ENCODE measurements at regions not wholly inside any gene's neighbourhood (a gene's known extent, or its start where the extent isn't known, plus 50 kb on each side); places are given as distances from the start of the nearest gene placed in this dataset.

- ChIA-PET POLR2A (no interaction called here), CTCF (no interaction called here)
- Histone ChIP-seq H3K27ac (ENCODE audit: low read depth, low read length) (no peak overlapping the region), H3K4me3 (ENCODE audit: low read depth, low read length) (no peak overlapping the region), H3K27me3 (ENCODE audit: control insufficient read depth, insufficient read depth, low read length) (no peaks in the 10 kb centered on the region), H3K9me3 (ENCODE audit: control insufficient read depth, insufficient read depth, low read length) (no peaks in the 10 kb centered on the region; the same call in 1 of the 2 replicates)
- DNase-seq (ENCODE audit: low read depth, low spot score): no peak
- no peak for TF ChIP-seq CTCF (IDR thresholded peaks at IDR 0.05; ENCODE audit: low read depth, low read length)
These were observed 139.2 kb upstream of the SALL4 start for GRCh38 chr20:51941503-51941902.

GRCh38 chr20:51939259-51939585 is 136.9 kb upstream of the SALL4 start:
- Histone ChIP-seq H3K27ac (ENCODE audit: low read depth, low read length) (no peak overlapping the region), H3K27me3 (ENCODE audit: control insufficient read depth, insufficient read depth, low read length) (no peaks in the 10 kb centered on the region), H3K9me3 (ENCODE audit: control insufficient read depth, insufficient read depth, low read length) (no peaks in the 10 kb centered on the region; the same call in 1 of the 2 replicates), H3K4me3 (ENCODE audit: low read depth, low read length) (no peak overlapping the region)
- DNase-seq (ENCODE audit: low read depth, low spot score): no peak
- CTCF ChIA-PET: no interaction called here
- no peak for TF ChIP-seq CTCF (IDR thresholded peaks at IDR 0.05; ENCODE audit: low read depth, low read length)
- POLR2A ChIA-PET: interaction anchor here (0.6 kb wide), 1 partner anchor 19 kb away, joined by 3 read pairs; no protein-coding TSS in a partner anchor

- no peaks in the 10 kb centered on the region for H3K27me3 ChIP-seq (ENCODE audit: control insufficient read depth, insufficient read depth, low read length)
- no peak for TF ChIP-seq CTCF (IDR thresholded peaks at IDR 0.05; ENCODE audit: low read depth, low read length)
- CTCF ChIA-PET: no interaction called here
- POLR2A ChIA-PET: interaction anchor here (0.6 kb wide), 1 partner anchor 19 kb away, joined by 3 read pairs; no protein-coding TSS in a partner anchor
- H3K27ac ChIP-seq (ENCODE audit: low read depth, low read length): no peak overlapping the region
- no peak overlapping the region for H3K4me3 ChIP-seq (ENCODE audit: low read depth, low read length)
- no peak for DNase-seq (ENCODE audit: low read depth, low spot score)
- no peaks in the 10 kb centered on the region; the same call in 1 of the 2 replicates for H3K9me3 ChIP-seq (ENCODE audit: control insufficient read depth, insufficient read depth, low read length)
These were observed 136.4 kb upstream of the SALL4 start for GRCh38 chr20:51938559-51939258.

GRCh38 chr20:51937779-51938178 is 135.5 kb upstream of the SALL4 start:
- Histone ChIP-seq H3K9me3 (ENCODE audit: control insufficient read depth, insufficient read depth, low read length) (no peaks in the 10 kb centered on the region; the same call in 1 of the 2 replicates), H3K27me3 (ENCODE audit: control insufficient read depth, insufficient read depth, low read length) (no peaks in the 10 kb centered on the region), H3K4me3 (ENCODE audit: low read depth, low read length) (no peak overlapping the region), H3K27ac (ENCODE audit: low read depth, low read length) (no peak overlapping the region)
- TF ChIP-seq CTCF (IDR thresholded peaks at IDR 0.05; ENCODE audit: low read depth, low read length): no peak
- ChIA-PET POLR2A (no interaction called here), CTCF (interaction anchor here (0.6 kb wide), 1 partner anchor 318 kb away, joined by 4 read pairs; no protein-coding TSS in a partner anchor)
- DNase-seq (ENCODE audit: low read depth, low spot score): no peak

- H3K27ac ChIP-seq (ENCODE audit: low read depth, low read length): no peak overlapping the region
- no peak overlapping the region for H3K4me3 ChIP-seq (ENCODE audit: low read depth, low read length)
- ChIA-PET POLR2A (no interaction called here), CTCF (no interaction called here)
- H3K27me3 ChIP-seq (ENCODE audit: control insufficient read depth, insufficient read depth, low read length): no peaks in the 10 kb centered on the region
- TF ChIP-seq CTCF (IDR thresholded peaks at IDR 0.05; ENCODE audit: low read depth, low read length): no peak
- no peak for DNase-seq (ENCODE audit: low read depth, low spot score)
- H3K9me3 ChIP-seq (ENCODE audit: control insufficient read depth, insufficient read depth, low read length): no peaks in the 10 kb centered on the region; the same call in 1 of the 2 replicates
These were observed 134.1 kb upstream of the SALL4 start for GRCh38 chr20:51936377-51936776.
